Mesendoderm (in vitro differentiated cells): ENCODE measurements at regions not wholly inside any gene's neighbourhood (a gene's known extent, or its start where the extent isn't known, plus 50 kb on each side); places are given as distances from the start of the nearest gene placed in this dataset.

Source experiments
- DNase-seq: peaks from one replicate; pipeline ENCODE4 v3.0.0; 2013
- H2AK5ac ChIP-seq: 2 replicates; pipeline ENCODE4 v1.6.1; 2013; ENCODE audit warnings: low read length, inconsistent platforms
- H2BK120ac ChIP-seq: 2 replicates; pipeline ENCODE4 v1.6.1; 2013; ENCODE audit warnings: low read depth, mild to moderate bottlenecking, low read length, moderate library complexity, mixed read lengths
- H2BK15ac ChIP-seq: replicated peaks from 2 replicates; pipeline ENCODE4 v1.6.1; 2013; ENCODE audit warnings: low read depth, mild to moderate bottlenecking, moderate library complexity
- H2BK5ac ChIP-seq: 2 replicates; pipeline ENCODE4 v1.6.1; 2013; ENCODE audit warnings: low read length, inconsistent platforms
- H3K18ac ChIP-seq: 2 replicates; pipeline ENCODE4 v1.6.1; 2013; ENCODE audit warnings: mild to moderate bottlenecking, low read length, mixed read lengths
- H3K23ac ChIP-seq: one replicate; pipeline ENCODE4 v1.6.1; 2013; ENCODE audit warnings: low read length
- H3K27ac ChIP-seq: 2 replicates; pipeline ENCODE4 v1.5.1; 2013; ENCODE audit warnings: low read depth, mild to moderate bottlenecking, inconsistent platforms, low read length, moderate library complexity
- H3K27me3 ChIP-seq: 2 replicates; pipeline ENCODE4 v1.6.1; 2013; ENCODE audit warnings: low read length, control low read depth, mild to moderate bottlenecking, inconsistent platforms; ENCODE audit not compliant: insufficient read depth, poor library complexity
- H3K36me3 ChIP-seq: 2 replicates; pipeline ENCODE4 v1.6.1; 2013; ENCODE audit warnings: low read length, inconsistent platforms; ENCODE audit not compliant: control insufficient read depth, insufficient read depth
- H3K4ac ChIP-seq: one replicate; pipeline ENCODE4 v1.6.1; 2013; ENCODE audit warnings: low read depth, mild to moderate bottlenecking, low read length, moderate library complexity
- H3K4me1 ChIP-seq: 2 replicates; pipeline ENCODE4 v1.6.1; 2013; ENCODE audit warnings: low read depth, low read length, inconsistent platforms; ENCODE audit not compliant: control insufficient read depth
- H3K4me2 ChIP-seq: 2 replicates; pipeline ENCODE4 v1.6.1; 2013; ENCODE audit warnings: low read length
- H3K4me3 ChIP-seq: 2 replicates; pipeline ENCODE4 v1.5.1; 2013; ENCODE audit warnings: mild to moderate bottlenecking, low read length
- H3K56ac ChIP-seq: one replicate; pipeline ENCODE4 v1.6.1; 2013; ENCODE audit warnings: low read length
- H3K79me1 ChIP-seq: 2 replicates; pipeline ENCODE4 v1.6.1; 2013; ENCODE audit warnings: low read length, inconsistent platforms
- H3K79me2 ChIP-seq: 2 replicates; pipeline ENCODE4 v1.6.1; 2013; ENCODE audit warnings: mild to moderate bottlenecking, low read length; ENCODE audit not compliant: control insufficient read depth, insufficient read depth
- H3K9ac ChIP-seq: 2 replicates; pipeline ENCODE4 v1.6.1; 2013; ENCODE audit warnings: low read length, inconsistent platforms
- H4K5ac ChIP-seq: one replicate; pipeline ENCODE4 v1.6.1; 2013; ENCODE audit warnings: low read length
- H4K8ac ChIP-seq: one replicate; pipeline ENCODE4 v1.6.1; 2013; ENCODE audit warnings: low read depth, mild to moderate bottlenecking, control low read depth, low read length, moderate library complexity
- WGBS: extraction: QIAGEN DNeasy Blood & Tissue Kit; methylation state at CpG from one replicate; pipeline ENCODE4 v1.1.7; 2013; ENCODE audit warnings: low lambda C conversion rate, missing lambda C conversion rate; ENCODE audit not compliant: insufficient coverage; ENCODE audit errors: extremely low coverage; 5-methylcytosine and 5-hydroxymethylcytosine counted together

- H3K79me2 ChIP-seq: no peaks in the 10 kb centered on the region
- H3K4ac ChIP-seq: no peak overlapping the region
- H3K23ac ChIP-seq: no peak overlapping the region
- no peak overlapping the region for H4K8ac ChIP-seq
- no peak overlapping the region for H3K9ac ChIP-seq
- no peak overlapping the region for H3K4me3 ChIP-seq
- no peak overlapping the region for H3K4me2 ChIP-seq
- H3K18ac ChIP-seq: no peak overlapping the region
- H3K79me1 ChIP-seq: no peaks in the 10 kb centered on the region
- DNase-seq: no peak
- H3K27ac ChIP-seq: no peak overlapping the region
- H2BK5ac ChIP-seq: no peak overlapping the region
- no peaks in the 10 kb centered on the region for H3K36me3 ChIP-seq
- whole genome bisulfite sequencing: no CpG with 5 or more reads among the region's 4 CpGs
- H3K27me3 ChIP-seq: no peaks in the 10 kb centered on the region
- H2BK120ac ChIP-seq: no peak overlapping the region
- no peak overlapping the region for H4K5ac ChIP-seq
- H3K4me1 ChIP-seq: no peaks in the 10 kb centered on the region
- no peak overlapping the region for H2AK5ac ChIP-seq
- H2BK15ac ChIP-seq: no peak overlapping the region
- no peak overlapping the region for H3K56ac ChIP-seq
These were observed 218.3 kb downstream of the S1PR1 start for GRCh38 chr1:101455166-101455565.

GRCh38 chr1:101460739-101461138 lies 223.9 kb downstream of the S1PR1 start:
- Histone ChIP-seq H3K36me3 (no peaks in the 10 kb centered on the region), H3K23ac (no peak overlapping the region), H2AK5ac (no peak overlapping the region), H3K4ac (no peak overlapping the region), H3K4me1 (no peaks in the 10 kb centered on the region), H2BK5ac (no peak overlapping the region), H3K4me3 (no peak overlapping the region), H4K8ac (no peak overlapping the region), H2BK15ac (no peak overlapping the region), H3K27ac (no peak overlapping the region), H3K56ac (no peak overlapping the region), H3K9ac (no peak overlapping the region), H3K18ac (no peak overlapping the region), H2BK120ac (no peak overlapping the region), H3K27me3 (no peaks in the 10 kb centered on the region), H3K79me2 (no peaks in the 10 kb centered on the region), H3K79me1 (no peaks in the 10 kb centered on the region), H4K5ac (no peak overlapping the region), H3K4me2 (no peak overlapping the region)
- no peak for DNase-seq

DNA sequence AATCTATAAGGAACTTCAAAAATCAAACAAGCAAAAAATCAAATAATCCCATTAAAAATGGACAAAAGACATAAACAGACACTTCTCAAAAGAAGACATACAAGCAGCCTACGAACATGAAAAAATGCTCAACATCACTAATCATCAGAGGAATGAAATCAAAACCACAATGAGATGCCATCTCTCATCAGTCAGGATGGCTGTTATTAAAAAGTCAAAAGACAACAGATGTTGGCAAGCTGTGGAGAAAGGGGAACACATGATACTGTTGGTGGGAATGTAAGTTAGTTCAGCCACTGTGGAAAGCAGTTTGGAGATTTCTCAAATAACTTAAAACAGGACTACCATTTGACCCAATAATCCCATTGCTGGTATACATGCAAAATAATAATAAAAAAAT lies 226.4 kb downstream of the S1PR1 start:
- Histone ChIP-seq H4K5ac (no peak overlapping the region), H3K36me3 (no peaks in the 10 kb centered on the region), H3K56ac (no peak overlapping the region), H3K4me2 (no peak overlapping the region), H2BK15ac (no peak overlapping the region), H3K27ac (no peak overlapping the region), H3K23ac (no peak overlapping the region), H3K4me1 (no peaks in the 10 kb centered on the region), H3K4ac (no peak overlapping the region), H2AK5ac (no peak overlapping the region), H3K79me1 (no peaks in the 10 kb centered on the region), H4K8ac (no peak overlapping the region), H3K79me2 (no peaks in the 10 kb centered on the region), H2BK5ac (no peak overlapping the region), H3K18ac (no peak overlapping the region), H3K27me3 (no peaks in the 10 kb centered on the region), H3K9ac (no peak overlapping the region), H3K4me3 (no peak overlapping the region), H2BK120ac (no peak overlapping the region)
- no peak for DNase-seq
- WGBS: no CpG with 5 or more reads among the region's 1 CpG

GRCh38 chr1:101465941-101466340 lies 229.1 kb downstream of the S1PR1 start:
- H3K36me3 ChIP-seq: no peaks in the 10 kb centered on the region
- no peak overlapping the region for H3K56ac ChIP-seq
- no peak overlapping the region for H3K9ac ChIP-seq
- no CpG with 5 or more reads among the region's 2 CpGs for WGBS
- peak; percentile 18 for DNase-seq
- H3K18ac ChIP-seq: no peak overlapping the region
- no peak overlapping the region for H2BK120ac ChIP-seq
- H3K23ac ChIP-seq: no peak overlapping the region
- no peak overlapping the region for H2AK5ac ChIP-seq
- H2BK15ac ChIP-seq: no peak overlapping the region
- H3K27ac ChIP-seq: no peak overlapping the region
- H3K79me2 ChIP-seq: no peaks in the 10 kb centered on the region
- no peaks in the 10 kb centered on the region for H3K79me1 ChIP-seq
- H2BK5ac ChIP-seq: no peak overlapping the region
- H3K27me3 ChIP-seq: no peaks in the 10 kb centered on the region
- peak overlapping the region; percentile 39 for H4K8ac ChIP-seq
- no peak overlapping the region for H4K5ac ChIP-seq
- no peak overlapping the region for H3K4me3 ChIP-seq
- no peaks in the 10 kb centered on the region for H3K4me1 ChIP-seq
- no peak overlapping the region for H3K4me2 ChIP-seq
- H3K4ac ChIP-seq: no peak overlapping the region

GRCh38 chr1:101474039-101474665 lies 237.3 kb downstream of the S1PR1 start:
- peak; percentile 70 for DNase-seq
- WGBS: no CpG with 5 or more reads among the region's 1 CpG
- H2AK5ac ChIP-seq: no peak overlapping the region
- no peak overlapping the region for H2BK15ac ChIP-seq
- H3K4me1 ChIP-seq: no peaks in the 10 kb centered on the region
- H3K27ac ChIP-seq: no peak overlapping the region
- H2BK120ac ChIP-seq: no peak overlapping the region
- no peak overlapping the region for H3K56ac ChIP-seq
- H3K27me3 ChIP-seq: no peaks in the 10 kb centered on the region
- no peak overlapping the region for H3K4ac ChIP-seq
- no peak overlapping the region for H4K5ac ChIP-seq
- no peak overlapping the region for H4K8ac ChIP-seq
- no peak overlapping the region for H2BK5ac ChIP-seq
- no peak overlapping the region for H3K4me3 ChIP-seq
- no peak overlapping the region for H3K4me2 ChIP-seq
- no peak overlapping the region for H3K18ac ChIP-seq
- H3K36me3 ChIP-seq: no peaks in the 10 kb centered on the region
- H3K9ac ChIP-seq: no peak overlapping the region
- H3K79me2 ChIP-seq: no peaks in the 10 kb centered on the region
- no peaks in the 10 kb centered on the region for H3K79me1 ChIP-seq
- no peak overlapping the region for H3K23ac ChIP-seq

GRCh38 chr1:101476541-101476940 lies 239.7 kb downstream of the S1PR1 start:
- Histone ChIP-seq H2BK120ac (no peak overlapping the region), H3K79me1 (no peaks in the 10 kb centered on the region), H2BK15ac (no peak overlapping the region), H3K4ac (no peak overlapping the region), H3K4me3 (no peak overlapping the region), H4K5ac (no peak overlapping the region), H3K18ac (no peak overlapping the region), H3K4me1 (no peaks in the 10 kb centered on the region), H3K56ac (no peak overlapping the region), H2AK5ac (no peak overlapping the region), H3K27me3 (no peaks in the 10 kb centered on the region), H3K23ac (no peak overlapping the region), H3K36me3 (no peaks in the 10 kb centered on the region), H4K8ac (no peak overlapping the region), H3K9ac (no peak overlapping the region), H3K79me2 (no peaks in the 10 kb centered on the region), H2BK5ac (no peak overlapping the region), H3K27ac (no peak overlapping the region), H3K4me2 (no peak overlapping the region)
- no CpG with 5 or more reads among the region's 1 CpG for WGBS
- no peak for DNase-seq
